NCI-H146 treated with DMSO at 0.1 percent for 48 hours (cell line): ENCODE measurements at regions not wholly inside any gene's neighbourhood (a gene's known extent, or its start where the extent isn't known, plus 50 kb on each side); places are given as distances from the start of the nearest gene placed in this dataset.
"Not testable (repeated sequence)": the region's sequence is repeated elsewhere in the genome, so short reads cannot be mapped to it uniquely, and the experiment has no call there.

Source experiments
- DNase-seq: peaks from one replicate; lab custom pipeline; 2025; ENCODE audit not compliant: unreplicated experiment; lab: John Stamatoyannopoulos, UW

GRCh38 chr14:26655128-26655527 lies 57.3 kb upstream of the NOVA1 start:
- no peak for DNase-seq

- DNase-seq: no peak
Measured at GRCh38 chr14:26663506-26663905, 65.7 kb upstream of the NOVA1 start.

- DNase-seq: not testable (repeated sequence)
Measured at GRCh38 chr14:26678732-26679420, 81.0 kb upstream of the NOVA1 start.

- no peak for DNase-seq
Measured at GRCh38 chr14:26685401-26685800, 87.6 kb upstream of the NOVA1 start.

GRCh38 chr14:26687301-26687837 lies 89.5 kb upstream of the NOVA1 start:
- DNase-seq: no peak

- no peak for DNase-seq
Measured at GRCh38 chr14:26694521-26694920, 96.7 kb upstream of the NOVA1 start.

GRCh38 chr14:26702721-26703230 lies 104.9 kb upstream of the NOVA1 start:
- no peak for DNase-seq

GRCh38 chr14:26703686-26704366 lies 106.0 kb upstream of the NOVA1 start:
- no peak for DNase-seq

GRCh38 chr14:26707234-26707633 lies 109.4 kb upstream of the NOVA1 start:
- no peak for DNase-seq

GRCh38 chr14:26709019-26709418 lies 111.2 kb upstream of the NOVA1 start:
- DNase-seq: no peak

GRCh38 chr14:26719514-26719913 lies 121.7 kb upstream of the NOVA1 start:
- DNase-seq: no peak

GRCh38 chr14:26722258-26722657 lies 124.4 kb upstream of the NOVA1 start:
- no peak for DNase-seq

GRCh38 chr14:26729851-26730250 lies 132.0 kb upstream of the NOVA1 start:
- DNase-seq: no peak

GRCh38 chr14:26730929-26731618 lies 133.2 kb upstream of the NOVA1 start:
- DNase-seq: peak; percentile 8

GRCh38 chr14:26735811-26736210 lies 138.0 kb upstream of the NOVA1 start:
- no peak for DNase-seq

- no peak for DNase-seq
Measured at GRCh38 chr14:26738571-26738970, 140.7 kb upstream of the NOVA1 start.

GRCh38 chr14:26741711-26742212 lies 143.9 kb upstream of the NOVA1 start:
- no peak for DNase-seq

GRCh38 chr14:26743284-26743683 lies 145.5 kb upstream of the NOVA1 start:
- no peak for DNase-seq

- DNase-seq: no peak
Measured at GRCh38 chr14:26744903-26745302, 147.1 kb upstream of the NOVA1 start.

- DNase-seq: no peak
Measured at GRCh38 chr14:26761532-26761931, 163.7 kb upstream of the NOVA1 start.

- no peak for DNase-seq
Measured at GRCh38 chr14:26765301-26765700, 167.5 kb upstream of the NOVA1 start.
